ENCODE measurements at regions not wholly inside any gene's neighbourhood (a gene's known extent, or its start where the extent isn't known, plus 50 kb on each side); places are given as distances from the start of the nearest gene placed in this dataset.
"Not testable (repeated sequence)": the region's sequence is repeated elsewhere in the genome, so short reads cannot be mapped to it uniquely, and the experiment has no call there.

GRCh38 chr1:80540596-80540995 lies 1260.1 kb upstream of the ADGRL2 start:
- TF ChIP-seq EP300 (IDR thresholded peaks at IDR 0.05), result no peak
- TF ChIP-seq POLR2A (IDR thresholded peaks at IDR 0.05; ENCODE audit: low read depth), result no peak
- no peak for TF ChIP-seq POLR2AphosphoS5 (IDR thresholded peaks at IDR 0.05)
- H3K9me3 ChIP-seq, result no peaks in the 10 kb centered on the region
- no peaks in the 10 kb centered on the region for H3K27me3 ChIP-seq
- DNase-seq (ENCODE audit: extremely low spot score), result no peak
- no peak overlapping the region for H3K27ac ChIP-seq (replicated peaks in 1 of 4)
- H3K4me1 ChIP-seq, result peaks cover 0 to 18% (median 12%) of the 10 kb centered on the region in 4 donors
- H3K4me3 ChIP-seq, result no peak overlapping the region
- WGBS, result 76% methylated on average over 1 of the region's 1 CpG
- no peaks in the 10 kb centered on the region for H3K36me3 ChIP-seq
- intact Hi-C loops (cut with DNase I), result no loop called here

- intact Hi-C loops (cut with DNase I), result no loop called here
- no peak overlapping the region for H3K27ac ChIP-seq (replicated peaks in 1 of 4)
- no peak for TF ChIP-seq EP300 (IDR thresholded peaks at IDR 0.05)
- TF ChIP-seq POLR2AphosphoS5 (IDR thresholded peaks at IDR 0.05), result no peak
- TF ChIP-seq POLR2A (IDR thresholded peaks at IDR 0.05; ENCODE audit: low read depth), result no peak
- no peak for TF ChIP-seq CTCF (IDR thresholded peaks at IDR 0.05)
- DNase-seq (ENCODE audit: extremely low spot score), result no peak
- H3K36me3 ChIP-seq, result no peaks in the 10 kb centered on the region
- H3K27me3 ChIP-seq, result no peaks in the 10 kb centered on the region
- 81% methylated on average over 1 of the region's 1 CpG for WGBS
- H3K4me3 ChIP-seq, result no peak overlapping the region
- H3K4me1 ChIP-seq, result peaks cover 0 to 21% (median 15%) of the 10 kb centered on the region in 4 donors
- H3K9me3 ChIP-seq, result no peaks in the 10 kb centered on the region
Measured at GRCh38 chr1:80540149-80540548, 1260.6 kb upstream of the ADGRL2 start.

- H3K27ac ChIP-seq (replicated peaks in 1 of 4); H3K9me3 ChIP-seq; H3K27me3 ChIP-seq; H3K36me3 ChIP-seq; intact Hi-C loops (cut with DNase I); H3K4me3 ChIP-seq; DNase-seq (ENCODE audit: extremely low spot score): not testable (repeated sequence)
- 97% methylated on average over 8 of the region's 8 CpGs for WGBS
- H3K4me1 ChIP-seq, result peaks cover 0 to 30% (median 20%) of the 10 kb centered on the region in 4 donors
Measured at GRCh38 chr1:80539298-80539697, 1261.4 kb upstream of the ADGRL2 start.

GRCh38 chr1:80536461-80536860 lies 1264.3 kb upstream of the ADGRL2 start:
- peaks cover 0 to 48% (median 28%) of the 10 kb centered on the region in 4 donors for H3K4me1 ChIP-seq
- no peak for TF ChIP-seq EP300 (IDR thresholded peaks at IDR 0.05)
- H3K27ac ChIP-seq (replicated peaks in 1 of 4), result no peak overlapping the region
- H3K27me3 ChIP-seq, result no peaks in the 10 kb centered on the region
- H3K36me3 ChIP-seq, result no peaks in the 10 kb centered on the region
- H3K9me3 ChIP-seq, result no peaks in the 10 kb centered on the region
- no peak overlapping the region for H3K4me3 ChIP-seq
- intact Hi-C loops (cut with DNase I), result no loop called here
- 79% methylated on average over 4 of the region's 4 CpGs for WGBS
- no peak for DNase-seq (ENCODE audit: extremely low spot score)

- H3K36me3 ChIP-seq, result no peaks in the 10 kb centered on the region
- no peak for DNase-seq (ENCODE audit: extremely low spot score)
- peaks cover 0 to 53% (median 30%) of the 10 kb centered on the region in 4 donors for H3K4me1 ChIP-seq
- H3K27me3 ChIP-seq, result no peaks in the 10 kb centered on the region
- TF ChIP-seq POLR2AphosphoS5 (IDR thresholded peaks at IDR 0.05) (no peak), CTCF (IDR thresholded peaks at IDR 0.05) (no peak), POLR2A (IDR thresholded peaks at IDR 0.05; ENCODE audit: low read depth) (no peak), EP300 (IDR thresholded peaks at IDR 0.05) (no peak)
- WGBS, result 82% methylated on average over 2 of the region's 2 CpGs
- H3K4me3 ChIP-seq, result no peak overlapping the region
- no peak overlapping the region for H3K27ac ChIP-seq (replicated peaks in 1 of 4)
- no peaks in the 10 kb centered on the region for H3K9me3 ChIP-seq
- intact Hi-C loops (cut with DNase I), result no loop called here
Measured at GRCh38 chr1:80535466-80535865, 1265.3 kb upstream of the ADGRL2 start.

GRCh38 chr1:80534606-80535360 lies 1266.0 kb upstream of the ADGRL2 start:
- H3K36me3 ChIP-seq, result no peaks in the 10 kb centered on the region
- H3K9me3 ChIP-seq, result no peaks in the 10 kb centered on the region
- no peak overlapping the region for H3K4me3 ChIP-seq
- H3K4me1 ChIP-seq, result peaks cover 0 to 53% (median 30%) of the 10 kb centered on the region in 4 donors
- H3K27ac ChIP-seq (replicated peaks in 1 of 4), result no peak overlapping the region
- H3K27me3 ChIP-seq, result no peaks in the 10 kb centered on the region
- WGBS, result 71% methylated on average over 2 of the region's 2 CpGs
- TF ChIP-seq POLR2AphosphoS5 (IDR thresholded peaks at IDR 0.05) (no peak), EP300 (IDR thresholded peaks at IDR 0.05) (no peak), CTCF (IDR thresholded peaks at IDR 0.05) (no peak), POLR2A (IDR thresholded peaks at IDR 0.05; ENCODE audit: low read depth) (no peak)
- DNase-seq (ENCODE audit: extremely low spot score), result no peak
- intact Hi-C loops (cut with DNase I), result no loop called here
